Stomach (tissue), 8 donors: ENCODE measurements at regions not wholly inside any gene's neighbourhood (a gene's known extent, or its start where the extent isn't known, plus 50 kb on each side); places are given as distances from the start of the nearest gene placed in this dataset.

ENCODE experiments used
- DNase-seq, 2 donors: peaks; one replicate each; pipeline versions ENCODE4 v3.0.0 to v3.0.0-alpha.2; 2013 to 2019
- H3K27ac ChIP-seq, 5 donors: fragments of 200-600 bp in 4 of 5; sonication (generic) in 4 of 5; one replicate each; pipeline ENCODE4 v1.5.1; 2013 to 2019; ENCODE audit warnings: mild to moderate bottlenecking in 1 of 5, moderate library complexity in 1 of 5
- H3K27me3 ChIP-seq, 3 donors: fragments of 200-600 bp; sonication (generic); one replicate each; pipeline ENCODE4 v1.5.1; 2017 to 2019; ENCODE audit warnings: mixed run types in 1 of 3
- H3K36me3 ChIP-seq, 4 donors: fragments of 200-600 bp; sonication (generic); 1 replicate in 3 of 4; 2 replicates in 1 of 4; pipeline ENCODE4 v1.5.1; 2016 to 2019
- H3K4me1 ChIP-seq, 4 donors: fragments of 200-600 bp; sonication (generic); one replicate each; pipeline ENCODE4 v1.5.1; 2016 to 2019
- H3K4me3 ChIP-seq, 4 donors: fragments of 200-600 bp; sonication (generic) in 3 of 4; one replicate each; pipeline ENCODE4 v1.5.1; 2016 to 2019; ENCODE audit warnings: mild to moderate bottlenecking in 1 of 4
- H3K9me3 ChIP-seq, 4 donors: fragments of 200-600 bp; sonication (generic); one replicate each; pipeline ENCODE4 v1.5.1; 2016 to 2019
- EP300 ChIP-seq: sonication (generic); formaldehyde crosslinking; IDR thresholded peaks from one replicate; pipeline ENCODE4 v1.6.1; 2017; ENCODE audit warnings: antibody characterized with exemption
- POLR2A ChIP-seq, 4 donors: fragments of 450-650 bp; IDR thresholded peaks; one replicate each; pipeline ENCODE4 v1.6.1; 2016; ENCODE audit warnings: antibody characterized with exemption in 4 of 4, control low read depth in 2 of 4, mild to moderate bottlenecking in 1 of 4, moderate library complexity in 1 of 4
- POLR2AphosphoS5 ChIP-seq, 3 donors: sonication (generic); formaldehyde crosslinking; IDR thresholded peaks; one replicate each; pipeline ENCODE4 v1.6.1; 2016; ENCODE audit warnings: antibody characterized with exemption in 3 of 3
- WGBS, 5 donors: extraction: QIAGEN DNeasy Blood & Tissue Kit in 3 of 5; methylation state at CpG; one replicate each; pipeline versions ENCODE4 v1.1.5 to v1.1.7; 2013 to 2018; 5-methylcytosine and 5-hydroxymethylcytosine counted together
- intact Hi-C: fragments of 100-400 bp; cut with DNase I; formaldehyde crosslinking; loops from one replicate; pipeline ENCODE4 v1.15.1; 2023; ENCODE audit warnings: low total_unique reads
- TF ChIP-seq, protein P1 (sequence below), 7 experiments: fragments of 450-650 bp in 4 of 7; fragments of 200-600 bp in 3 of 7; sonication (generic) in 3 of 7; IDR thresholded peaks; one replicate each; pipeline ENCODE4 v1.5.1; 2016 to 2019; ENCODE audit warnings: antibody characterized with exemption in 7 of 7, control low read depth in 2 of 7, mild to moderate bottlenecking in 1 of 7
- donor health status: healthy with polysubstance abuse.
- donor health status: Bipolar disorder and iron deficiency.
- donor health status: healthy.

DNA sequence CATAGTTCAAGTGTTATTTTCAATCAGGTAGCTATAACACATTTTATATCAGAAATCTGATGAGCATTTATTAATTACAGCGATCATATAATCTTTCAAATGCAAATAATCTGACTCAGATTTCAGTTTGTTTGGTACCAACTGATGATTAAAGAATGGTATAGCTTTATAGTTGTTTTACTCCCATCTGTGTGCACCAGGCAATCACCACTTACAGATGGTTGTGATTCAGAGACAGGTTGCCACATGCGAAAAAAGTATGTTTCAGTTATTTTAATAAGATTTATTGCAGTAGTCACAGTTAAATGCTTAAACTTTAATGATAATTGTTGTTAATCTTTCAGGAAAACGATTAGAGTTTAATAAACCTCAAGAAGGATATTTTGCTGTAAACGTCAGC lies 155.1 kb upstream of the ARRDC3 start:
- no peaks in the 10 kb centered on the region for H3K27me3 ChIP-seq
- DNase-seq: no peak
- TF ChIP-seq EP300: no peak
- TF ChIP-seq POLR2A (IDR thresholded peaks at IDR 0.05): no peak
- TF ChIP-seq, protein P1, sequence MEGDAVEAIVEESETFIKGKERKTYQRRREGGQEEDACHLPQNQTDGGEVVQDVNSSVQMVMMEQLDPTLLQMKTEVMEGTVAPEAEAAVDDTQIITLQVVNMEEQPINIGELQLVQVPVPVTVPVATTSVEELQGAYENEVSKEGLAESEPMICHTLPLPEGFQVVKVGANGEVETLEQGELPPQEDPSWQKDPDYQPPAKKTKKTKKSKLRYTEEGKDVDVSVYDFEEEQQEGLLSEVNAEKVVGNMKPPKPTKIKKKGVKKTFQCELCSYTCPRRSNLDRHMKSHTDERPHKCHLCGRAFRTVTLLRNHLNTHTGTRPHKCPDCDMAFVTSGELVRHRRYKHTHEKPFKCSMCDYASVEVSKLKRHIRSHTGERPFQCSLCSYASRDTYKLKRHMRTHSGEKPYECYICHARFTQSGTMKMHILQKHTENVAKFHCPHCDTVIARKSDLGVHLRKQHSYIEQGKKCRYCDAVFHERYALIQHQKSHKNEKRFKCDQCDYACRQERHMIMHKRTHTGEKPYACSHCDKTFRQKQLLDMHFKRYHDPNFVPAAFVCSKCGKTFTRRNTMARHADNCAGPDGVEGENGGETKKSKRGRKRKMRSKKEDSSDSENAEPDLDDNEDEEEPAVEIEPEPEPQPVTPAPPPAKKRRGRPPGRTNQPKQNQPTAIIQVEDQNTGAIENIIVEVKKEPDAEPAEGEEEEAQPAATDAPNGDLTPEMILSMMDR (IDR thresholded peaks at IDR 0.05): no peak
- TF ChIP-seq POLR2AphosphoS5 (IDR thresholded peaks at IDR 0.05): no peak
- no peak overlapping the region for H3K27ac ChIP-seq
- no peak overlapping the region for H3K4me3 ChIP-seq
- H3K36me3 ChIP-seq: no peaks in the 10 kb centered on the region
- no peaks in the 10 kb centered on the region for H3K4me1 ChIP-seq
- H3K9me3 ChIP-seq: no peaks in the 10 kb centered on the region
- WGBS, 5 donors: 75 to 80% (median 78%) methylated on average over 4 of the region's 4 CpGs
- intact Hi-C loops: no loop called here

DNA sequence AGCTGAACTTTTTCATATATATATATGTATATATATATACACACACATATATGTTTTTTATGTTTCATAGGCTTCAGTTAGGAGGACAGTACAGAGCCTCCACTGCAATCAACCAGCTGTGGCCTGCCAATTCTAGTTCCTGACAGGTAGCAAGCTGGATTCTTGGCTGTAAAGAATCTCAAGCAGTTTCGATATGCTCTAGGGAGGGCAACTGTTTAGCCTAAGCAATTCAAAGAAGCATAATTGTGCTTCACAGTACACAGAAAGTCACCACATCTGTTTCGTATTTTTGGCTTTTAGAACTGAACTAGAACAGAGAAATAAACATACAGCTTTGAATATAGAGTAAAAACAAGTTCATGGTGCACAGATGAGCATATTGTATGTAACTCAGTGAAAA lies 152.4 kb upstream of the ARRDC3 start:
- Histone ChIP-seq H3K4me3 (no peak overlapping the region), H3K36me3 (no peaks in the 10 kb centered on the region), H3K27me3 (no peaks in the 10 kb centered on the region), H3K27ac (no peak overlapping the region), H3K9me3 (no peaks in the 10 kb centered on the region), H3K4me1 (no peaks in the 10 kb centered on the region)
- 57 to 70% (median 67%) methylated on average over 2 of the region's 2 CpGs for WGBS, 5 donors
- intact Hi-C loops: no loop called here
- DNase-seq: peak in 1 of 2 donors; percentile 5
- TF ChIP-seq, protein P1 (IDR thresholded peaks at IDR 0.05): no peak
- no peak for TF ChIP-seq POLR2A (IDR thresholded peaks at IDR 0.05)
- TF ChIP-seq EP300: no peak
- no peak for TF ChIP-seq POLR2AphosphoS5 (IDR thresholded peaks at IDR 0.05)

DNA sequence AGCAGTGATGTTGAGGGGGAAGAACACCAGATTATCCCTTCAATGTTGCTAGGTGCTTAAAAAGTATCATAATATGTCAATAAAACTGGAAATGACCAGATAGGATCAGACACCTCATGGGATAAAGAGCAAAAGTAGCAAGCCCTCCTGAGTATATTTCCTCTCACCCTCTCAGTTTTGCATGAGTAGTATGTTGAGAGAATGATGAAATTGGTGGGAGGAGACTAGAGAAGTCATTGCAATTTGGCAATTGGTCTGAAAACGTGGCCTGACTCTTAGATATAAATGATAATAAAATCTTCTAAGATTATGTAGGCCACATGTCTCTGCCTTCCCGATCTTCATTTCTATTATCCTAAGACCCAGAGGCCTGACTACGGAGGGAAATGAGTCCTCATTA lies 151.2 kb upstream of the ARRDC3 start:
- H3K27me3 ChIP-seq: no peaks in the 10 kb centered on the region
- H3K4me1 ChIP-seq: no peaks in the 10 kb centered on the region
- TF ChIP-seq POLR2AphosphoS5 (IDR thresholded peaks at IDR 0.05) (no peak), POLR2A (IDR thresholded peaks at IDR 0.05) (no peak)
- TF ChIP-seq, protein P1 (IDR thresholded peaks at IDR 0.05): no peak
- H3K4me3 ChIP-seq: no peak overlapping the region
- no peak overlapping the region for H3K27ac ChIP-seq
- no peaks in the 10 kb centered on the region for H3K9me3 ChIP-seq
- intact Hi-C loops: no loop called here
- DNase-seq: no peak
- 72 to 85% (median 85%) methylated on average over 3 of the region's 3 CpGs for WGBS, 5 donors
- H3K36me3 ChIP-seq: no peaks in the 10 kb centered on the region

DNA sequence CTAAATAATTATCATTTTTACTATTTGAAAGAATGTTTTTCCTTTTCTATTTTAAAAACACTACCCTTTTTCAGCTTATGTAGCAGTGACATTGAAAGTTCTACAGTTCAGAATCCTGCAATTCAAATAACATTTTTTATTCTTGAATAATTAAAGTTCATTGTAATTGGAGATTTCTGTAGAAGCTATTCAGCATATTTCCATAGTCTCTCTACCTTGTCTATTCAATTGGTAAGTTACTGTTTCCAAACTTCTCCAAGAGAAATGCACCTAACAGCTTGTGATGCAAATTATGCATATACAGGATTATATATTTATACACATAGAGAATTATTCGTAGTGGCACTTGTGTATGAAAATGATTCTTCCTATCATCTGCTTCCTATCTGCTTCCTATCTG lies 149.7 kb upstream of the ARRDC3 start:
- TF ChIP-seq EP300 (no peak), POLR2AphosphoS5 (IDR thresholded peaks at IDR 0.05) (no peak), POLR2A (IDR thresholded peaks at IDR 0.05) (no peak)
- TF ChIP-seq, protein P1 (IDR thresholded peaks at IDR 0.05): no peak
- H3K4me3 ChIP-seq: no peak overlapping the region
- no peak overlapping the region for H3K27ac ChIP-seq
- no peak for DNase-seq
- WGBS, 5 donors: 81 to 92% (median 85%) methylated on average over 1 of the region's 1 CpG
- H3K27me3 ChIP-seq: no peaks in the 10 kb centered on the region
- H3K9me3 ChIP-seq: no peaks in the 10 kb centered on the region
- no peaks in the 10 kb centered on the region for H3K36me3 ChIP-seq
- intact Hi-C loops: no loop called here
- H3K4me1 ChIP-seq: peaks cover 0 to 4% (median 0%) of the 10 kb centered on the region in 4 donors
